ENCODE measurements at regions not wholly inside any gene's neighbourhood (a gene's known extent, or its start where the extent isn't known, plus 50 kb on each side); places are given as distances from the start of the nearest gene placed in this dataset.
"Not testable (repeated sequence)": the region's sequence is repeated elsewhere in the genome, so short reads cannot be mapped to it uniquely, and the experiment has no call there.

DNA sequence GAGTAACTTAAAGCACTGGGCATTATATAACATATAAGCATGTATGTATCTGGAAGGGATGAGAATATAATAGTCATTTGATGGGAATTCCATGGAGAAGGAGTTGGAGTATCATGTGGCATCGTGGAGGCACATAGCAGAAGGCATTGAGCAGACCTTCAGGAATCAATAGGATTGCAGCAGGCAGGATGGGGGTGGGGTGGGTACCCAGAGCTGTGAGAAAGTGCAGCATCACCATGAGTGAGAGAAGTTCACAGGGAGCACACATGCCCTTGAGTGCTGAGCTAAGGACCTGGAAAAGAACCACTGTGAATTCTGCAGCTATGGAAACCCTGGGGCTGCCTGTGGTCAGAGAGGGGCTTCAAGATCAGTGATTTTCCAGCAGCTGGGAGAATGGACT, 57.3 kb downstream of the MED10 start:
- DNase-seq: no peak

DNA sequence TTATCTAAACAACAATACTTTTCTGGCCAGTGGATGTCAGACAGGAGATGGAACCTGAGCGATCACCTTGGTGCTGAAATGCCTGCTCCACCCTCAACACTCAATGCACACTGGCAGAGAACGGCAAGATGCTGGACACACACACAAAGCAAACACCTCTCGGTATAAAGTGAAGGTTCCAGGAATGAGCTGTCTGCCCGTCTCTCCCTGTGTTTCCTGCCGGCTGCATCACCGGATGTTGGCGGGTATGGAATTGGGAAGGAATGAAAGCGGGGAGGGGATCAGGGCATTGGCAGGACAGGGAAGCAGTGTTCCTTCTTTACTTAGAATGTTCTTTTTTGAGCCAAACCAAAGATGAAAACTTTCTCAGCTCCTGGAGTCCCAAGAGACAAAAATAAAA, 59.2 kb downstream of the MED10 start:
- no peak for DNase-seq

DNA sequence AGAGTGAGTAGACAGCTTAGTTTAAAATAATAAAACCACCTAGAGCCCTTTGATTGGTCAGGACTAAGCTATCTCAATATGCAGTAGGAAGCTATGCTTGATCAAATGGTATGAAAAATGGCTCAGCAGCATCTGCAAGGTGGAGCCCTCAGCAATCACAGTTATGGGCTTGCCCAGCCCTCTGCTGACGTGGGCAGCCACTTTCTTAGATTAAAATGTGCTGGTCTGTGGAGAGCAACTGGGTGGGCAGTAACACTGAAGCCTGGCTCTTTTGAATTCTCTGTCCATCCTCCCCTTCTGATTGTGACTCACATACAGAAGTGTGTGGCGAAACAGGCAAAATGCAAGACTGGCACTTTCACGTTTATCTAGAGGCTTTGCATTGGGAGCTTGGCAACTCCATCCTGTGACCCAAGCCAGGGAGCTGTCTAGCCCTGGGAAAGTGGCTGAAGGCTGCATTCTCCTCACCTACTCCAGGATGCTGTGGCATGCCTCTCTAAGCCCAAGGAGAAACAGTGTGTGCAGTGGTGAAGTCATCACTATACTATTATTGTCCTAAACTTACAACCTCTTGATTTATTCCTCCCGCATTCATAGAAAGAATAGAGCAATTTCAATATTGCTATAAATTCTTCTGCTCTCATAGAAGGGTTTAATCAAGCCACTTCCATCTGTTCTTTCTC, 61.1 kb downstream of the MED10 start:
- DNase-seq: no peak

DNA sequence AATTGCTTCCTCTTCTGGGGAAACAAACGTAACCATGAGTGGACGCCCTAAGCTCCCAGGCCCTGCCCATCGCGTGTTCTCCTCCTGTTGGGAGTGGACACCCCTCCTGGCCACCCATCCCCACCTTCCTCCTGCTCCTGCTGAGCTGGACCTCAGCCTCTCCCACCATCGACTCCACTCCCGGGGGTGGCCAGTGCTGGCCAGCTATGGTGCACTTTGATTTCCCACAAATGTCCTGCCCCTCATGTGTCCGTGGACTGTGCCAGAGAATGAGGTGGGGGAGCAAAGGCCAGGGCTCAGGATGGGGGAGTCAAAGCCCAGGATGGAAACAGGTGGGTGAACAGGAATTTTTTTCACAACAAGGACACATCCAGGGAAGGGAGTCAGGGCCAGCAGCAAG, 62.8 kb downstream of the MED10 start:
- no peak for DNase-seq

DNA sequence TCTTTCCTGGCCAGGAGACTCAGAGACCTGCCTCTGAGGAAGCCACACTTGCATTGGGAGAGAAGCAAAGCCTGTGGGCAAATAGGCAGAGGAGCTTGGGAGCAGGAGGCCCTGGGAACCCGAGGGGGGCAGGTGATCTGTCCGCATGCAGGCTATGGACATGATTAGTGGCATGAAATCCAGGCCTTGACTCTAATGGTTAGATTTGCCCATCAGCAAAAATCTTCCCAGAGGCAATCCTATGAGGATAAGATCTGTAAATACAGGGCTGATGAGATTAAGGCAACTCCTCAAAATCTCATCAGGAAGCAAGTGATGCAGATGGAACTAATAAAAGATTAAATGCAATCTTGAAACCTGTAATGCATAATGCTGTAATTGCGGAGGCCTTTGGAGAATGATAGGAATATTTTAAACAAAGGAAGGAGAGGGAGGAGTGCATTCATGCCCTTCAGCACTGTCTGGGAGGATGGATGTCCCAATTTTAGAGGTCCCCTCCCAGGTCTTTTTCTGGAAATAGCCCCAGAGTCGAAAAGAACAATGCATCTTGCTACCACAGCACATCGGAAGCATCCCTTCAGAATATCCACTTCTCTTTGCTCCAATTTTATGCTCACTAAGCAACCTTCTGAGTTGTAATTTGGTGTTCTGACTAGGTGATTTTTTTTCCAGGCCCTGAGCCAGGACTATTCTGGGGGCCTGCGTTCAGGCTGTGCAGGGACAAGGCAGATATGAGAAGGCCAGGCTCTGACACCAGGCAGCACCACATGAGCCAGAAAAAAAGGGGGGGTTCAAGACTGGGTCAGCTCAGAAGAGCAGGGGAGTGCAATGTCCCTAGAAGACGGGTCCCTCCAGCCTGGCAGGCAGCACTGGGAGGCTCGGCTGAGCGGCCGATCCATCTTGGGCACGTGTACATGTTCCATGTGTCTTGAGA, 66.5 kb downstream of the MED10 start:
- DNase-seq: no peak

DNA sequence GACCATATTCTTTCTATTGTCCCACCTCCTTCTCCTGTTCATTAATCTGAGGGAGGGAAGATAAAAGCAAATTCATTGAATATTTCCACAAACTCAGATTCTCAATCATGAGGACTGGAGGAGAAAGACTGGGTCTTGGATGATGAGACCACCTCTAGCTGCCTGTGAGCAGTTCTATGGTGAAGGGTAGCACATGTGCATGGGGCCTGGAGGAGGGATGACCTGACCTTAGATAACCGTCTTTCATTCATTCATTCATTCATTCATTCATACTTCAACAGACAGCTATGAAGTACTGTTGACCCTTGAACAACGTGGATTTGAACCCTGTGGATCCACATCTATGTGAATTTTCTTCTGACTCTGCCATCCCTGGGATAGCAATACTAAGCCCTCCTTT, 68.4 kb downstream of the MED10 start:
- no peak for DNase-seq

DNA sequence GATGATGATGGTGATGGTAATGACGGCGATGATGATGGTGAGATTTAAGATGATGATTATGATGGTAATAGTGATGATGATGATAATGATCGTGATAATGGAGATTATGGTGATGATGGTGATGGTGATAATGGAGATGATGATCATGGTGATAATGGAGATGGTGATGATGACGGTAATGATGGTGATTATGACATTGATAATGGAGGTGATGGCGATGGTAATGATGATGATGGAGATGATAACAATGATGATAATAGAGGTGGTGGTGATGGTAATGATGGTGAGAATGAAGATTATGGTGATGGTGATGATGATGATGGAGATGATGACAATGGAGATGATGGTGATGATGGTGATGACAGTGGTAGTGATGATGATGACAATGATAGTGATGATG, 69.7 kb downstream of the MED10 start:
- DNase-seq: no peak

DNA sequence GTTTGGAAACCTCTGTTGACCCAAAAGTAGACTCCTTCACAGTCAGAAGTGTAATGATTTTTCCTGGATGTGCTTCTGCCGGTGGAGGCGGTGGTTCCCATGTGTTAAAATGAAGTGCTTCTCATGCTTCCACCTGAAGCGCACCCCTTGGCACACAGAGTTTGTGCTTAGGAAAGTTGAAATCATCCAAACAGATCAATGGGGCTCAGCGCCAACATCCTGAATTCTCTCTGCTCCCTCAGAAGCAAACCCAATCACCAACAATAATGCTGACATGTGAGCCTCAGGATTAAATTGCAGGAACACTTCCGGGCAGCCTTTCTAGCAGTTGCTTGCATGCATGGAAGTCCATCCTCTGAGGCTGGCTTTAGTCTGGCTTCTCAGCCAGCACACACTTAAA, 71.0 kb downstream of the MED10 start:
- DNase-seq: no peak

DNA sequence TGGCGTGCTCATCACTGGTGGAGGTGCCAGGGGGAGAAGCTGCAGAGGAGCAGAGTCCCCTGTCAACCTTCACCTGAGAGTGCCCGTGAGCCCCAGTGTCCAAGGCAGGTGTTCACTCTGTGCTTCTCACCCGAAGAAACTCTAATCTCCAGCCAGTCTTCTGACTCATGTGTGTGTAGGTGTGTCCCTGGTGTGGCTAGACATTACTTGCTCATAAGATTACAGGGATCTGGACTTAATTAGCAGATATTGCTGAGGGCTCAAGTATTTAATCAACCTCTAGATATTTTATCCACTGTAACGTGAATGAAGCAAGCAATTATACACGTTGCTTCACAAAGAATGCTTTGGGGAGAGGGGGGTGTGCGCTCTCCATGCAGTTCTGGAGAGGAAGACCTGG, 72.5 kb downstream of the MED10 start:
- no peak for DNase-seq

DNA sequence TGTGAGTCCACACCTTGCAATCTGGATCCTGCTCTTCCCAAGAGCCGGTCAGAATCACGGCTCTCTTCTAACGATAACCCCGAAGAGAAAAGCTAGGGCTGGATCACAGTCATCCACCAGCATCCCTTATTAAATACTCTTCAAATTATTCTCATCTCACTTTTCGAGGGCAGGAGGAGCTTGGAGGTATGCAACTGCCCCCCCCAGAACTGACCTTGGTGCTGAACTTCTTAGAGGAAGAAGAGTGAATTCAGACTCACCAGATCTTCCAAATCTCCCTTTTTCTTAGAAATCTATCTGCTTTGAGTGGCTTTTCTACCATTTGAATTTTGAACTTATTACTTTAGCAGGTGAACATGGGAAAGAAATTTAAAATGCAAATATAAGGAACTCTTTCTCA, 75.7 kb downstream of the MED10 start:
- no peak for DNase-seq

DNA sequence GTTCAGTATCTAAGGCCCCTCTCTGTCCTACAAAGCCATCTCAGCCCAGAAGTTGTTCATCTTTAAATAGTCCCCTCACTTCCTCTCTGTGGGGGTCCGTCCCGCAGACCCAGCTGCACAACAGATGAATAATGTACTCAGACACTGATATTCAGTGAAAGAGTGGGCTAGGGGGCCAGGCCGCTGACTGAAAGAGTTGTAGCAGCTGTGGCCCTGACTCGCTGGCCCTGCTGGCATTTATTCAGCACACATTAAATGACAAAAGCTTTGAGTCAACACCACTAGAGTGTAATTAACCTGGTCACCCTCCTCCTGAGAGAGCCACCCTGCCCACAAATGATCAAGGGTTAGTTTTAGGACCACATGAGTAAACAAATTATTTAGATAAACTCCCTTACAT, 76.3 kb downstream of the MED10 start:
- DNase-seq: no peak

DNA sequence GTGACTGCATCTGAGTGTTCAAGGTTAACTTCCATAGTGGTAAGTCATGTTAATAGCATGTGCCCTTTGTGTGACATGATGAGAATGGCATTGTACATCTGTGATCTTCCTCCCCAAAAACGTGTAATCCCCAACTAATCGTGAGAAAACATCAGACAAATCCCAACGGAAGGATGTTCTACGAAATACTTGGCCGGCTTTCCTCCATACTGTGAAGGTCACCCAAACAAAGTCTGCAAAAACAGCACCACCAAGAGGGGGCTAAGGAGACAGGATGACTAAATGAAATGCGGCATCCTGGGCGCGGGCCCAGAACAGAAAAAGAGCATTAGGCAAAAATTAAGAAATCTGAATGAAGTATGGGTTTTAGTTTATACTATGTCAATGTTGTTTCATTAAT, 81.8 kb downstream of the MED10 start:
- no peak for DNase-seq

DNA sequence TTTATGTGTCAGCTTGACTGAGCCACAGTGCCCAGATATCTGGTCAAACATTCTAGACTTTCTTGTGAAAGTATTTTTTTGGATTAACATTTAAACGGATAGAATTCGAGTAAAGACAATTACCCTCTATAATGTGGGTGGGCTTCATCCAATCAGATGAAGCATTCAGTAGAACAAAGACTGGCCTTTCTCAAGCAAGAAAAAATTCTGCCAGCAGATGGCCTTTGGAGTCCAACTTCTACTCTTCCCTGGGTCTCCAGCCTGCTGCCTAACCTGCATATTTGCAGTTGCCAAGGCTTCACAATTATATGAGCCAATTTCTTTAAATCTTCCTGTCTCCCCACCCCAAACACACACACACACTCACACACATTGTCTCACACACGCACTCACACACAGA, 86.4 kb downstream of the MED10 start:
- peak in 1 of 2 experiments; percentile 3 for DNase-seq

DNA sequence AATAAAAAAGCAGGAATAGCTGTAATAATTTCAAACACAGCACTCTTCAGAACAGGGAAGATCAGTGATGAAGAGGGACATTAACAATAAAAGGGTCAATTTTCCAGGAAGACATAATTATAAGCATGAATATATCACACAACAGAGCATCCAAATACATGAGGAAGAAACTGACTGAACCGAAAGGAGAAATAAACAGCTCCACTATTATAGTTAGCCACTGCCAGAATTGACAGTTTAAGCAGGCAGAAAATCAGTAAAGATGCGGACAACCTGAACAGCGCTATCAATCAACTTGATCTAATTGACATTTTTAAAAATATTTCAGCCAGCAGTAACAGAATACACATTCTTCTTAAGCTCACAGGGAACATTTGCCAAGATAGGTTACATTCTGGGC, 89.1 kb downstream of the MED10 start:
- DNase-seq: no peak

DNA sequence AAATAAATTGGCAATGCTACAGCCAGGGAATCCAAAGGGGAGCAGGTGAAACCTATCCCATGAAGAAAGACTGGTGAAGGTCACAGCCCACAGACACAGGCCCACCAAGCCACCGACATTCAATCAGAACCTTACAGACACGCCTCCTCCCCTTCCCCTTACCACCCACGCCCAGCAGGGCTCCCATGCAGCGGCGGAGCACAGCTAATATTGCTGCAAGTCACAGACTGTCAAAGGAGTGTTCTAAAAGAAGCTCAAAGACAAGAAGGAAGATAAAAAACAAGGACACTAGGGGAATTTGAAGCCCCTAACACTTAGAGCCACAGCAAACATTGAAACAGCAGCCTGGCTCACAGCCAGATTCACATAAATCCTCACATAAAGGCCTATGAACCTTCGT, 91.2 kb downstream of the MED10 start:
- DNase-seq: no peak

DNA sequence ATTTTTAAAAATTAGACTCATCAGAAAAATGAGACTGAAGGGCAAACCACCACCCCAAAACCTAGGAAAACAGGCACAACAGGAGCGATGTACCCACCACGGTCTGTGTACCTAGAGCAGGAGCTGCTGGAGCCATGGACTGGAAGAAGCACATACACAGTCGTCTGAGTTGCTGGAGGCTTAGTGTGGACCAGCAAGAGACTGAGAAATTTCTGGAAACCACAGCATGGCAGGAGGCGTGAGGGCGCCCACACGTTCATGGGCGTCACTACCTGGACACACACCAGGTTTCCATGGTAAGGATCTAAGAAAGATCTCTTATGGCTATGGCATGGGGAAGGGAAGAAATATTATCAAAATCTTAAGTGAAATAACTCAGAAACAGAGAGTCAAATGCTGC, 91.9 kb downstream of the MED10 start:
- no peak for DNase-seq

DNA sequence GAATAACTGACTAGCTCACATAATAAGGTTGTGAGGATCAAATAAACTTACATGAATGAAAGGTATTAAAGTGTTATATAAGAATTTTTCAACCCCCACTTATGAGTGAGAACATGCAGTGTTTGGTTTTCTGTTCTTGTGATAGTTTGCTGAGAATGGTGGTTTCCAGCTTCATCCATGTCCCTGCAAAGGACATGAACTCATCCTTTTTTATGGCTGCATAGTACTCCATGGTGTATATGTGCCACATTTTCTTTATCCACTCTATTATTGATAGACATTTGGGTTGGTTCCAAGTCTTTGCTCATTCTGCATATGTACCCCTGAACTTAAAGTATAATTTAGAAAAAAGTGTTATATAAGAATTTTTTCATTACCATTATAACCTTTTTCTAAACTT, 93.9 kb downstream of the MED10 start:
- DNase-seq: not testable (repeated sequence)

DNA sequence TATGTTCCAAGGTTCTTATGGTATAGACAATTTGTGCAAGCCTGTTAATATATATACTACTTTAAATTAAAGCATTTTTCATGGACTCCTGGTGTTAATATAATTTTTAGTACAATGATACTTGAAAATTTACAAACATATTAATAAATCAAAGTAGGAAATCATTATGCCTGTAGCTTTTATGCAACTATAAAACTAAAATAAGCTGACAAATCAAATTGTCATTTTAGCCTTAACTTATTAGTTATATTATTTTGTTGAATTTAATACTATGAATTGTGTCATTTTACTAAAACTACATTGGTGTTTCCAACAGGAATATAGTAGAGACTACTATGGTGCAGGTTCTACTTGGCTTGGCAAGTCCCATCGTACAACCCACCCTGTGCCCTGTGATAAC, 96.0 kb downstream of the MED10 start:
- no peak for DNase-seq

DNA sequence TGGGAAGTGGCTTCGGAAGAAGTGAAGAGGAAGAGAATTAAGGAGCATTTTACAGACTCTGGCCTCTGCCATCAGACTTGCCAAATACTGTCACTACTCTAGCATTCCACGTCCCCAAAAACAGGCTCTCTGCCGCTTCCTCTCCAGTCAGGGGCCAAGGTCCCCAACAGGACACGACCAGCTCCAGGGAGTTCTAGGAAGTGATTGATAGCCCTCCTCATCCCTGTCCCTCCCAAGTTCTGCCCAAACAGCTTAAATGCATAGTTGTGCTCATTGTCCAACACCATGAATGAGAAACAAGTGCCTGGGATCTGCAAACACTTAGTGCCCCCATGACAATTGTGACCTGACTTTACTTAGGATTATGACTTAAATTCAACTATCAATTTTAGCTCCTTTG, 96.5 kb downstream of the MED10 start:
- DNase-seq: no peak

DNA sequence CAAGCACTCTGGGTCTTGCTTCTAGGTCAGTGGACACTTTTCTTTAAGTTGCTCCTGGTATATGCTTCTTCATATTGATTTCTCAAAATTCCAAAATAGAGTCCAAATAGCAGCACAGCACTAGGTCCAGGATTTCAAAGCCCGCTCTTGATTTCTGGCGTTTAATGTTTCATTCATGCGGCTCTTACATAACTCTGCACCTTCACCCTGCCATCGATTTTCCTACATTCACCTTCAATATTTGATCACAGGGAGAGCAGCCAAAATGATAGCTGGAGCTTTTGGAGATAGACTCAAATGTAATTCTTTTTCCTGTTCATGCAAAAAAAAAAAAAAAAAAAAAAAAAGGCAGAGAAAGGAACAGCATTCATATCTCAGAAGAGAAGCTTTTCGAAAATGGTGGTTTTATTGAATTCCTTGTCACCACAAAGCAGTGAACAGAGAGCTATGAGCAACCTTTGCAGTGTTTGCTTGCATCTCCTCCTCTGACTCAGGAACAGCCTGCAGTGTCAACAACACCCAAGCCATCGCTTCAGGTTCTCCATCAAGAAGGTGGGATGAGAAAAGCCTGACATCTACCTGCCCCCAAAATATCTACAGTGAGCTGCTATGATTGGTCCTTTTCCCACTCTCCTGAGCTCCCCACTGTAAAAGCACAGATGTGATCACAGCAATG, 97.8 kb downstream of the MED10 start:
- DNase-seq: no peak

DNA sequence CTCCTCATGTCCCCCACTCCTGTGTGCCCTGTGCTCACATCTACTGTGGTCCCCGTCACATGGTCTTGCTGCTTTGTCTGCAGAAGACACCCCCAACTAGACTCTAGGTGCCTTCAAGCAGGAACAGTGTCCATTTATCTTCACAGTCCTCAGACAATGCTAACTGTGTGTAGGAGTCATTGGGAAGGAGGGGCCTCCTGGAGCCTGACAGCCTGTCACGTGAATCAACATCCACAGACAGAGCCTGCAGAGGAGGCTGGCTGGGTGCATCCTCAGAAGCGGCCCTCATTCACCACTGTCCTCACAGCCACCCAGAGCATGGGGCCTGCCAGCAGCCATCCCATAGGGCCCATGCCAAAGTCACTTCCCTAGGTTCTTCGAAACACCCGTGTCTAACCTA, 98.7 kb downstream of the MED10 start:
- no peak for DNase-seq

DNA sequence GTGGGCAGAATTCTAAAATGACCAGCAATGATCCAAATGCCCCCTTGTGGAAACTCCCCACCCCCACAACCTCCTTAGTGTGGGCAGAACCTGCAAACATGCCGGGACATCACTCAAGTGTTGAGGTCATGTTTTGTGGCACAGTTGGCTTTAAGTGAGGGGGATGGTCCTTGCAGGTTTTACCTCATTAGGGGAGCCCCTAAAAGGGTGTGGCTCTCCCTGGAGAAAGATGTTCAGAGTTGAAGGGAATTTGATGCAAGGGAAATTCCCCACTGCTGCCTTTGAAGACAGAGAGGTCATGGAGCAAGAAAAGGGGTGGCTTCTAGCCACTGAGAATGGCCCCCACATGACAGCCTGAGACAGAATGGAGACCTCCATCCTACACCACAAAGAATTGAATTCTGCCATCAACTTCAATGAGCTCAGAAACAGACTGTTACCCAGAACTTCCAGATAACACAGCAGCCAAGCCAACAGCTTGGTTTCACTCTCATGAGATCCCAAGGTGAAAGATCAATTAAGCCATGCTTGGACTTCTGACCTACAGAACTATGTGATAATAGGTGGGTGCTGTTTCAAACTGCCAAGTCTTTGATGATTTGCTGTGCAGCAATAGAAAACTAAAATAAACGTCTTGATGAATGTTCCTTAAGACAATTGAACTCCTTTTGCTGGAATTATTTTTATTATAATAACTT, 103.4 kb downstream of the MED10 start:
- peak in 1 of 2 experiments; percentile 5 for DNase-seq

DNA sequence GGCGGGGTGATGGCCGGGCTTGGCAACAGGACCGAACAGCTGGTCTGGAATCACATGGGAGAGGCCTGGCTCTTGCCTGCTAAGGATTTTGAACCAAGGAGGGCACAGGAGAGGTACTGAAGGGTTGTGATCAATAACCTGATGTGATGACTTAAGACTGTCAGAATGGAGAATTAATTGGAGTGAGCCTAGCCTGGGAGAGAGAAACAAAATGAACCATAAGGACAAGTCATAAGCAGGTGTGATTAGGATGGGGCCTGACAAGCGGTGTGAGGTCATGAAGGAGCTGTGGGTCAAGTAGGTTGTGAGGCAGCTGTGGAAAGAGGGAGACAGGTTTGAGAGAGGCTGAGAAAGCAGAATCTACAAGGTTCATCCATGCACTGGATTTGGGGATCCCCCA, 104.6 kb downstream of the MED10 start:
- DNase-seq: no peak
